GM21786 (cell line): ENCODE measurements at regions not wholly inside any gene's neighbourhood (a gene's known extent, or its start where the extent isn't known, plus 50 kb on each side); places are given as distances from the start of the nearest gene placed in this dataset.
"Not testable (repeated sequence)": the region's sequence is repeated elsewhere in the genome, so short reads cannot be mapped to it uniquely, and the experiment has no call there.

Source experiments
- ATAC-seq: cut with Tn5 transposase; IDR thresholded peaks from one replicate; pipeline ENCODE4 v1.9.1; 2021; ENCODE audit not compliant: unreplicated experiment

GRCh38 chr13:97770231-97770630, 183.2 kb upstream of the IPO5 start:
- ATAC-seq, result not testable (repeated sequence)

GRCh38 chr13:97772466-97772865, 181.0 kb upstream of the IPO5 start:
- not testable (repeated sequence) for ATAC-seq

DNA sequence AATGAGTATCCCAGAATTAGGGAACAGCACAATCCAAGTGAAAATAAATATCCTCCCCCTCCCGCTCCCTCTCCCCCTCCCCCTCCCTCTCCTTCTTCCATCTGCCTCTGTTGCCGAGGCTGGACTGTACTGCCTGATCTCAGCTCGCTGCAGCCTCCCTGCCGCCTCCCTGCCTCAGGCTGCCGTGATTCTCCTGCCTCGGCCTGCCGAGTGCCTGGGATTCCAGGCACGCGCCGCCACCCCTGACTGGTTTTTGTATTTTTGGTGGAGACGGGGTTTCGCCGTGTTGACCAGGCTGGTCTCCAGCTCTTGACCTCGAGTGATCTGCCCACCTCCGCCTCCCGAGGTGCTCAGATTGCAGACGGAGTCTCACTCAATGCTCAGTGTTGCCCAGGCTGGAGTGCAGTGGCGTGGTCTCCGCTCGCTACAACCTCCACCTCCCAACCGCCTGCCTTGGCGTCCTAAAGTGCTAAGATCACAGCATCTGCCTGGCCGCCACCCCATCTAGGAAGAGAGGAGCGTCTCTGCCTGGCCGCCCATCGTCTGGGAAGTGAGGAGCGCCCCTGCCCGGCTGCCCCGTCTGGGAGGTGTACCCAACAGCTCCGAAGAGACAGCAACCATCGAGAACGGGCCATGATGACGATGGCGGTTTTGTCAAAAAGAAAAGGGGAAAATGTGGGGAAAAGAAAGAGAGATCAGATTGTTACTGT, 178.9 kb upstream of the IPO5 start:
- not testable (repeated sequence) for ATAC-seq

DNA sequence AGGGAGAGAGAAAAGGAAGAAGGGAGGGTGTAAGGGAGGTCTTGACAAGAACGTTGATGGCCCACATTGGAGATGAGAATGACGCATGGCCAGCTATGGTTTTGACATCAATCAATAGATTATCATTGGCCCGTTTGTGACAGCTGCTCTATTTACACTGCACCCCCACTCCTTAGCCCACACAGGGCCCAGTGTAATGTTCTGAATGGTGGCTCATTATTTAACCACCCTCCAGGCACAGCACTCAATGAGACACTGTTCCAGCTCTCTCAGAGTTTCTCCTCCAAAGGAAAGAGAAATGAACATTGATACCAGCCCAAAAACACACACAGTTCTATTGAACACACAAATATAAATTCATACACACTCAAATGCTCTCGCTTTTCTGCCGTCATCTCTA, 173.0 kb upstream of the IPO5 start:
- no peak for ATAC-seq

- ATAC-seq, result no peak
Observed at GRCh38 chr13:97781891-97782305, 171.6 kb upstream of the IPO5 start.

GRCh38 chr13:97786510-97786909, 167.0 kb upstream of the IPO5 start:
- no peak for ATAC-seq

- ATAC-seq, result no peak
Observed at GRCh38 chr13:97797553-97797952, 155.9 kb upstream of the IPO5 start.

GRCh38 chr13:97798171-97798821, 155.2 kb upstream of the IPO5 start:
- no peak for ATAC-seq

DNA sequence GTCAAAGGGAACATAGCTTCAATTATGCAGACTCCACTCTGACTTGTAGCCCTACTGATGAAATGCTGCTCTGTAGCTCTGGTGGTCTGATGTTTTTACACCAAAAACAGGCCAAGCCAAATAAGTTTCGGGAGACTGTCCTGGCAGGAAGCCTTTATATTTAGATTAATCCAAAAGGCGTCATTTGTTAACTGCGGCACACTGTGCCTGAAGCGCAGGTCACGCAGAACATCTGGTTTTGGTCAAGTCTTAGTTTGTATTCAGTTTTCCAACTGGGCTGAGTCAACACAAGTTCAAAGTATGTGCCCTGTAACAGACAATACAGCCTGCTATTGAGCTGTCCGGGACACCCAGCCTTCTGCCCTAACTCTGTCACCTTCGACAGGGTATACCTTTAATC, 154.6 kb upstream of the IPO5 start:
- ATAC-seq, result no peak

DNA sequence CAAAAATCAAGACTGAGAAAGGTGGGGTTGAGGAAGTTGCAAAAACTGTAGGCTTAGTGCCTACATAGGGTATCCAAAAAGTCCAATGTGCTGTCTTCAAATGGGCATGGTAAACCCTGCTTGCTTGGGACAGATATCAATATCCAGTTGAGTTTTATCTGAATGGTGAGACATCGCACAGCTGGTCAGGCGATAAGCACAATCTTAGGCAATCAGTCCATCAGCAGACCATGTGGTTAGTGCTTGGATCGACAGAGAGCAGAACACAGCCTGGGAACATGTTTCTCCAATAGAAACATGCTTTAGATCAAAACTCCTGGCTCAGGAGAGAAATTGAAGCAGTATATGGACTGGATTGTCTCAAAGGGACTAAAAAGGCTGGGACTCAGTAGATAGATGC, 151.3 kb upstream of the IPO5 start:
- no peak for ATAC-seq

DNA sequence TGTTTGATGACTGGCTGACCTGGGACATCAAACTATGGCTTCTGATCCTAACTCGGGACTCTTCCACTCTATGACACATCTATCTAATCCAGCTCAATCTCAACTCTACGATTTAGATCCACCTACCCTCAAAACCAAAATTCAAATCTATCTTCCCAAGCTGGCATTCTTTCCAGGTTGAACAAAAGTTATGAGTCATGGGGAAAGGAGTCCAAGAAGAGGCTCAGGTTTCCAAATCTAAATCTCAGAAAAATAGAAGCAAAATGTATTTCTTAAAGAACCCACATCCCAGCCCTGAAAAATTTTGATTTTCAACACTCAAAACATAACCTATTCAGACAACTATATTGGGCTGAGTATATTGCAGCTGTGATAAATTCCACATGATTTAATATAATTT, 143.9 kb upstream of the IPO5 start:
- no peak for ATAC-seq

GRCh38 chr13:97810152-97810551, 143.3 kb upstream of the IPO5 start:
- ATAC-seq, result no peak

DNA sequence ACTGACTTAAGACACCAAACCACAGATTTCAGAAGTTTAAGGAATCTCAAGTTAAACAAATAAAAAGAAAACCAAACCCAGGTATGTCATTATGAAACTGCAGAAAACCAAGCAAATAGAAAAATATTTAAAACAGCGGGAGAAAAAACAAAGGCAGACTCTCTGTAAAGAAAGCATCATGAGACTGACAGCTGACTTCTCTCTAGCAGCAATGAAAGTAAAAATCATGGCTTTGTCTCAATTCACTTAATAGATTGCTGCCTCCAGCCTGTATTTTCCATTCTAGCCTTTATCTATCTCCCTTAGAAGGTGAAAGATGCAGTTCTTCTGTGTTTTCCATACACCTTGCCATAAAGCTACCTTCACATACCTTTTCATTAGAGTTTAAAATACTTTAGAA, 131.1 kb upstream of the IPO5 start:
- ATAC-seq, result no peak

GRCh38 chr13:97826421-97827012, 127.0 kb upstream of the IPO5 start:
- ATAC-seq, result no peak

- ATAC-seq, result no peak
Observed at GRCh38 chr13:97834250-97834649, 119.2 kb upstream of the IPO5 start.

DNA sequence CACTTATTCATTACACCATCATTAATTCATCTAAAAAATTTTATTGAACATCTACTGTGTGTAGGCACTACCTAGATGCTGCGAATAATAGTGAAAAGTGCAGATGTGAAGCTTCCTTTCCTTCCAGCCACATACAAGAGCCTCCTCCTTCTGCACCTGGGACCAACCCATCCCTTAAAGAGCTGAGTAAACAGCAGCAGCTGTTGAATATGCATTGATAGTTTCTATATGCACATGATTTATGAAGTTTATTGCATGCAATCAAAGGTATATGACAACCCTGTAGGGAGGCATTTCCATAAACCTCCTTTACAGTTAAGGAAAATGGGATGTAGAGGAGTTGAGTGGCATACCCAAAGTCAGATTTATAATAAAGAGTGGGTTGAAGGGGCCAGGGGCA, 110.3 kb upstream of the IPO5 start:
- ATAC-seq, result no peak

- ATAC-seq, result no peak
Observed at GRCh38 chr13:97844151-97844550, 109.3 kb upstream of the IPO5 start.

GRCh38 chr13:97848886-97849285, 104.6 kb upstream of the IPO5 start:
- ATAC-seq, result no peak

GRCh38 chr13:97849305-97849704, 104.2 kb upstream of the IPO5 start:
- peak; percentile 93 for ATAC-seq

- ATAC-seq, result no peak
Observed at GRCh38 chr13:97851269-97851668, 102.2 kb upstream of the IPO5 start.

GRCh38 chr13:97852181-97852874, 101.1 kb upstream of the IPO5 start:
- ATAC-seq, result no peak

GRCh38 chr13:97853550-97853949, 99.9 kb upstream of the IPO5 start:
- ATAC-seq, result no peak
